GM19043 (cell line): ENCODE measurements at regions not wholly inside any gene's neighbourhood (a gene's known extent, or its start where the extent isn't known, plus 50 kb on each side); places are given as distances from the start of the nearest gene placed in this dataset.

Source experiments
- ATAC-seq: cut with Tn5 transposase; IDR thresholded peaks from one replicate; pipeline ENCODE4 v1.9.1; 2021; ENCODE audit warnings: low read depth; ENCODE audit not compliant: unreplicated experiment

DNA sequence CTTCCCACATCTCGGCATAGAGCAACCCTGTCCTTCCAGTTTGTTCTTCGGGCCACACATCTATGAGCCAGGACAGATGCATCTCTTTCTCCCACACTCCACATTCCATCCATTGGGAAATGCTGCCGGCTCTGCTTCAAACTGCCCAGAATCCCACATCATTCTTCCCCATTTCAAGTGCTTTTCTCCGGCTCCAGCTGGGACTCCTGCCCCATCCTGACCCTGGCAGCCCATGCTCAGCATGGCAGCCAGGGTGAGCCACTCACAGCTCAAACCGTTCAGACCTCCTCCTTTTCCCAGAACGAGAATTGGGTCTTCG lies 132.8 kb upstream of the SDK2 start:
- no peak for ATAC-seq

DNA sequence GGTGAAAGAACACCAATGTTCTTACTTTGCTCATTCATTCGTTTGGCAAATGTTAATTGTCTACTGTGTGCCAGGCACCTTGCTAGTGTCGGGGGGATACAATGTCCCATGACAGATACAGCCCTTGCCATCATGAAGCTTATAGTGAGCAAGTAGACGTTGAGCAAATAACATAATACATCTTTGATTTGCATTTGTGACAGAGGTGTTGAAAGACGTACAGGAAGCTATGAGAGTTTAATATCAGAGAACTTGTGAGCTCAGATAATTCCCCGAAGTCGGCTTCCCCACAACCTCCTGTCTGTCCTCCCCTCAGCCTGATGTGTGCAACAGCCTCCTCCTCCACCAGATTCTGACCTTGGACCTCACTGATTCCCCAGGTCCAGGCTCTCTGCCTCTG lies 138.0 kb upstream of the SDK2 start:
- no peak for ATAC-seq

DNA sequence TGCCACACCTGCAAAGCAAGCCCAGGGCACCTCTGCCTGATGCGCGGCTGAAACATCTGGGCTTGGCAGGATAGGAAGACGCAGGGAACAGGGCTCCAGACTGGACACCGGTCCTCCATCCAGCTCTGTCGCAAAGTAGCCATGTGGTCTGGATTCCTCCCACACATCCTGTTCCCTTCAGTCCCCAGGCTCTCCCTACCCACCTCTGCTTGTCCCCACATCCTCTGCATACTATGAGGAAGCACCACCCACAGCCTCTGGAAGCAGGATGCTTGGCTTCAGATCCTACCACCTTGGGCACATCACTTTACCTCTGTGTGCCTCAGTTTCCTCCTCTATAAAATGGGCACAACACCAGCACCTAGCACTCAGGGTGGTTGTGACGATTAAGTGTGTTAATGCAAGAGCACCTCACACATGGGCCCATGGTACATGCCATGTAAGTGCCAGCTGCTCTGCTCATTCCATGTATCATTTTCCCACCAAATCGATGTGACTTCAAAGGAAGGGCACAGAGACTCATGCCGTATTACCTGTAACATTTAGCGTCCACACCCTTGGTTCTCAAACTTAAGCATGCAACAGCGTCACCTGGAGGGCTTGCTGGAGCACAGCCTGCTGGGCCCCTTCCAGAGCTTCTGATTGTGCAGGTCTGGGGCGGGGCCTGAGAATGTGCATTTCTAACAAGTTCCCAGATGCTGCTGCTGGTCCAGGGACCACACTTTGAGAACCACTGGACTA lies 138.6 kb upstream of the SDK2 start:
- no peak for ATAC-seq

DNA sequence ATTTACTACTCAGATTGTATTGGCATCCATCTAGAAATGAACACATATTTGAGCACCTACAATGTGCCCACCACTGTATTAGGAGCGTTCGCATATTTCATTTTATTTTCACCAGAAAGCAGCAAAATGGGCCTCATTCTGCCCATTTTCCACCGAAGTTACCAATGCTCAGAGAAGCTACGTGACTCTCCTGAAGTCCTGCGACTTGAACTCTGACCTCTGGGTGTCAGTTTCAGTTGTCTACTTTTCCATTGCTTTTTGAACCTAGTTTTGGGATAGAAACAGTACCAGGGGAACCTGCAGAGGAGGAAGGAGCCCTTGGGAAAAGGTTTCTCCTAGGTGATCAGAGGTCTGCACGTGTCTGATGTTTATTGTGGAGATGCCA lies 139.1 kb upstream of the SDK2 start:
- ATAC-seq: no peak

DNA sequence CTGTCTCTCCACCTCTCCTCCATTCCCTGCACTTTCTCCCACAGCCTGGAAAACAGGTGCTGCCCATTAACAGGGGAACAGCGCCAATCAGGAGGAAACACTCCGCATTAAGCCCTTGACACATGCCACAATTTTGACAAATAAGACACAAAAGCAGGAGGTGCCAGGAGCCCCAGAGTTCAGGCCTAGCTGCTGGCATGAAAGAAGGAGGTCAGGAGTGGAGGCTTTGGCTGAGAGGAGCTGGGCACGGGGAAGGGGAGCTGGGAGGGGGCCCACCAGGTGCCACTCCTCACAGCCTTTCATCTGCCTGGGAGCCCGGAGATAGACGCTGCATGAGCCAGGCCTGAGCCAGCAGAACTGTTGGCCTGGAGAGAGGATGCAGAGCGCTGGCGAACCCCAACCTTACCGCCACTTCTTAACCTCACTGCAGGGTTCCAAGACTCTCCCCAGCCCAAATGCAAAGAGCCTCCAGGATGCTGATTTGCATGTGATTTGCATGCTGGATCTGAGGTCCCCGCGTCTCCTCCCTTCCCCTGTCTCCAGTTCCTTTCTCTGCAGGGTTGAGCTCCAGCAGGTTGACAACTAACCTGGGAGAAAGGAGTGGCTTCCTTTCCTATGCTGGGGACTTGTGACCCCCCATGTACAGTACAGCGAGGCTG lies 139.8 kb upstream of the SDK2 start:
- no peak for ATAC-seq

DNA sequence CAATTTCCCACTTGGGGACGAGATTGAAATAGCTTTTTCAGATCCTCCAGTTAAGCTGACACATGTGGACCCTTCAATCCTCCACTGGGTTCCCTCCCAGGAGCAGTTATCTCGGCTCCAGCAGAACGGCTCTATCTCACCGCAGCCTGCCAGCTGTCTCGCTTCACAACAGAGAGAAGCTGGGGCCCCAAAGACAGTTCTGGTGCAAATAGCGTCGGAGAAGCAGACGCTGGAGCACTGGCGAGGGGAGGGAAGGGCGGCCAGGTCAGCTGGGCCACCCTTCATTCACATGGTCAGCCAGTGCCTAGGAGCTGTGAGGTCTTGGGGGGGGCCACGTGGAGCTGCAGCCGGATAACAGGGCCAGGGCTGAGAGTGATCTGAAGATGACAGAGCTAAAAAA lies 141.3 kb upstream of the SDK2 start:
- no peak for ATAC-seq

DNA sequence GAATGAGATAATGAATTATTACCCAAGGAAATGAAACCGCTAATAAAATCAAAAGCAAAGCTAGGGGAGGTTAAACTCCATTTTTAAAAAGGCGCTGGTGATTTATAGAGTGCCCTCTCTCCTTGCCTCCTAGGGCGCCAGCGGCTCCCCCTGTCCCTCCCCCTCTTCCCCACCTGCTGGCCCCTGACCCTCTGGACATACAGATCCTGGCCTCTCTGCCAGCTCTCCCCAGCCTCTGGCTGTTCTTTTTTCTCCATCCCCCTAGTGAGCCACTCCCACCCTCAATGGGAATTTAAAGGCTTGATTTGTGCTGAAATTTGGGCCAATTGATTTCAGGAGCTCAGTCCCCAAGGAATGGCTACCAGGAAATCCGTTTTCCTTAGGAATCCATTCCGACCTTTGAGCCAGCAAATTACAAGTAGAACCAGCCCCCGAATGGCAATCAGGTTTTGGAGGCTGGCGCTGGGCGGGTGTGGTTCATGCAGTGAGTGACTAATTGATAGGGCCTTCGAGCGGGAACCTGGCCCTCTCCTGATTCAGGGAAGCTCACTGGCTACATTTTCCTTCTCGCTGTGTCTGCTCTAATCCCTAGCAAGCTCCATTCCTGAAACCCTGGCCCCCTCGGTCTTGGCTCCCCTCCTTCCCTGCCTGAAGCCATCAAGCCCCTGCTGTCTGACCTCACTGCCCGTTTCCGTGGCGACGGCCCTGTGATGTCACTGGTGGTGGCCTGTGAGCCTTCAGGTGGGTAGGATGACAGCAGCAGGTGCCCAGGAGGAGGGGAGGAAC lies 141.9 kb upstream of the SDK2 start:
- no peak for ATAC-seq

DNA sequence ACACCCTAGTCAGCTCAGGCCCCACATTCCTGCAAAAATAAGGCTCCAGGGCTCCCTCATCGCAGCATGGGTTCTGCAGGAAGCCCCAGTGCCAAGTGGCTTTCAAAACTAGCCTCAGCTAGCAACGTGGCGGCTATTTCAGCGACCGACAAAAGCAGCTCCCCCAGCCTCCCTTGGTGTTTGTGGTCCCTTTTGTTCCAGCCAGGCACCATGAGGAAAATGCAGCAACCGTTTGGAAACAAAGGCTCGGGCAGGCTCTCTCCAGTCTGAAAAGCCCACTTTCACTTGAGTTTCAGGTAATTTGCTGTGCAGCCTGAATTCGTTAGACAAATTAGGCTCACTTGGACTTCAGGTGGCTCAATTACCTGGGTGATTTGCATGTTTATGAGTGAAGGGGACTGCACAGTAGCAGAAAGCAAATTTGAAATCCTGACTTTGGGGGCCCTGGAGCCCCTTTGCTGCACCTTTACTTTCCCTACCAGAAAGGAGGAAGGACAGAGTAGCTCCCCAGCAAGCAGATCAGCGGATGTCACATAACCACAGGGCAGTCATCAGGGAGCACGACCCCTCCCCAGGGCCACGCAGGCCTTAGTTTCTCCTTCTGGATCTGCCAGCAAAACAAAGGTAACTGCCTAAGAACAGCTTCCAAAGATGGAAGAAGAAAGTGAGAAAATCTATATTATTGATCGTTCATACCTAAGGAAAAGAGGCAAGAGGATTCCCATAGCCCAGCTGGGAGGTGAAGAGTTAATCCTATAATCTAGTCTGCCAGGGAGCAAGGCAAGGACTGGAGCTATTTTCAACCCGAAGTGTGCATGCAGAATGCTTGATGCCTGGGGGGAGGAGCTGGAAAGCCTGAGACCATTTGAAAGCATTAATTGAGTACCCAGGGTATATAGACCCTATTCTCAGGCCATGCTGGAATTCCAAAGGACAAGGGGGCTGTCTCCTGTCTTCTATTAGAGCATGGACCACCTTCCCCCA lies 143.1 kb upstream of the SDK2 start:
- no peak for ATAC-seq

DNA sequence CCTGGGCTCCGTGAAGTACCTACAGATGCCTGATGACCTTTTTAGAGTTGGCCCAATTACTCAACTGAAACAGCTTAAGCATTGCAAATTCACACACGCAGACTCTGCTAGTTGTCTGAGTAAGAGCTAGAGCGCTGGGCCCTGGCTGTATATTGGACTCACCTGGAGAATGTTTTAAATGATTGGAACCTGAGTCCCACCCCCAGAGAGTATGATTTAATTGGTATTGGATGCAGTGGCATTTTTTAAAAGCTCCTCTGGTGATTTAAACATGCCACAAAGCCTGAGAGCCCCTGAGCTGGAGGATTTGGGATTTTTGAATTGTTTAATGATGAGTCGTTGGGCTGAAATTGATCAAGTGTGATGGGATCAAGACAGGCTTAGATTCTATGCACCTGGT lies 143.9 kb upstream of the SDK2 start:
- ATAC-seq: no peak

DNA sequence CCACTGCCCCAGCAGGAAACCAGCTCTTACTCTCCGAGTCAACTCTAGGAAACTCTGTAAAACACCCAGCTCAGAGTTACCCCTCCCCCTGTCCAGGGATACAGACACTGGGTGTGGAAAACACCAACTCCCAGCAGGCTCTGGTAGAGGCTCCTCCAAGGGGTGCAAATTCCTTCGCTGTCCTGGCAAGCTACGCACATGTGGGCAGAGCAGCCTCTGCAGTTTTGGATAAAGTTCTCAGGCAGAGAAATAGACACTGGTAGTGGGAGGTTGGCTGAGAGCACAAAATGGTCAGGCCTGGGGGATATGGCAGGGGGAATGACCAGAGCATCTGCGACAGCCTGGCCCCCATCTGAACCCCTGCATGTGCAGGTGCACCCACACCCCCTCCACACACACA lies 146.9 kb upstream of the SDK2 start:
- ATAC-seq: no peak

DNA sequence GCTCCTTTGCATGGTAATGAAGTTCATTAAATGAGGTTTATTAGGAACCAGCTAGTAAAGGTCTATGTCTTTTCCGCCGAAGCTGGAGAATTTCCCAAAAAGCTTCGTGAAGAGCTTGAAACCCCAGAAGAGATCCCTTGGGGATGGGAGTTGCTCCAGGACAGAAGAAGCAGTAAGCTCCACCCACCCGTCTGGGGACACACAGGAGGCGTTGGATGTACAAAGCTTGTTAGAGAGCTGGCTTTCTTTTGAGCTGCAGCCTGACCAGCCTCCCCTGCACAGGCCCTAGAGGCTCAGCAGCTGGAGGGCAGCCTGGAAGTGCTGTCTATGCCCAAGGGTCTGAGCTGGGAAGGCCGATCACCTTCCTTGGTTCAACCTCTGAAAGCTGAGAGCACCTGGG lies 147.4 kb upstream of the SDK2 start:
- ATAC-seq: no peak

DNA sequence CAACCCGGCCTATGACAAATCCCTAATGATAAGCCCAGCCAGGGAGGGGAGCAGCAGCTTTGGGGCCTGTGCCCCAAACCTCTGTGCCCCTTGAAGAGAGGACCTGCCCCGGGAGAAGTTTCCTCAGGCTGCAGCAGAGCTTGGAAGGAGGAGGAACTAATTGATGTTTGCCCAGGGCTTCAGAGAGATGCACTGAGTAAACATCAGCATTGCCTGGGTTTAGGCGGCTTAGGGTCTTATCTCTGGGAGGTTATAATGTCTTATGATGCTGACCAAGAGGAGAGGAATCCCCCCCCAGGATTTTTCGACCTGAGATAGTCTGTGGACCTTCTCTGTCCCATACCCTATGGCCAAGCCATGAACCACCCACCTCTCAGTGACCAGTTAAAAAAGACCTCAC lies 148.7 kb upstream of the SDK2 start:
- no peak for ATAC-seq

DNA sequence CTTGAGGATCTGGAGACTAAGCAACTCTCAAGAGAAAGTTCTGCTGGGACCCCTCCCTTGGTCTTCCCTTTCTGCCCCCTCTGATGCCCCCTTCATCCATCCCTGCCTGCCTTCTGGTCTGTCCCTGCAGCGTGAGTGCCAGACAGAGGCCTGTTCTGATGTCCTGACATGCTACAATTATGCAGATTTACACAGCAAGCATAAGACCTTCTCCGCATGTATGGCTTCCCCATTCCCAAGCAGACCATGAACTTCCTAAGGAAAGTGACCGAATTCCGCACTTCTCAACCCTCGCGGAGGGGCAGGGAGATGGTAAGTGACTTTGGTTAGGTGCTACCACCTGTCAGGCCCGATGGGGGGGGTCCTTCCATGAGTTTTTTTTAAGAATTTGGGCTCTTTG lies 150.1 kb upstream of the SDK2 start:
- no peak for ATAC-seq

DNA sequence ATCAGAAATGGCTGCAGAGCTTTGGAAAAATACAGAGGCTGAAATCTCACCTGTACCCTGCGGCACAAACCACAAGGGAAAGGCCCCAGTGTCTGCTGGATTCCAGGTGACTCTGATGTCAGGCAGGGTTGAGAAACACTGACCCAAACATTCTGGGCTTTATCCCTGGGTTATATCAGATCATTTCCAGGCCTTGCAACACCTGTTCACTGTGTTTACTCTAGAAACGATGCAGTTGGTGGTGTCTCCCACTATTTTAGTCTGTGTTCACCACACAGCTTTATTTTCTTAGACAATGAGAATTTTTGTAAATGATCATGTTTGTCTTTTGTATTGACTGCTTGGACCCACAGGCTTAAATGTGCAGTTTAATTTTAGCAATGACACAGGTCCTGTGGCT lies 151.5 kb upstream of the SDK2 start:
- ATAC-seq: no peak

DNA sequence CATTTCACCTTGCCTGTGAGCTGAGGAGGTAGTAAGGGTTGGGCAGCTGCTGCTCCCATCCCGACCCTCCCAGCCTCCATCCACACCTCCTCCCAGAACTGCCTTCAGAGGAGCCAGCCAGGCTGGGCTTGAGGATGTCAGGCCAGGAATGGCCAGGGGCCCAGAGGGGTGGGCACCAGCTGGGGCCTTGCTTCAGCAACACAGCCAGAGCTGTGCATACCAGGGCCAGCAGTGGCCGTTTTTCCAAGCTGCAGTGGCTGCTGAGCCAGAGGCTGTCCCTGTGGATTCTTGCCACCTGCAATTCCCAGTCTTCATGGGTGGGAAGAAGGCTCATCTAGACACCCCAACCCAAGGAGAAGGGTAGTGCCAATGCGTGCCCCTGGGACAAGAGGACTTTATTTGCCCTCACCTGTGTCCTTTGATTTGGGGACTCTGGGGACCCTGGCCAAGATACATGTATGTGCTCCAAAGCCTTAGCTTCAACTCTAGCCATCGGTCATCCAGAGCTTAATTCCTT lies 153.4 kb upstream of the SDK2 start:
- ATAC-seq: no peak

DNA sequence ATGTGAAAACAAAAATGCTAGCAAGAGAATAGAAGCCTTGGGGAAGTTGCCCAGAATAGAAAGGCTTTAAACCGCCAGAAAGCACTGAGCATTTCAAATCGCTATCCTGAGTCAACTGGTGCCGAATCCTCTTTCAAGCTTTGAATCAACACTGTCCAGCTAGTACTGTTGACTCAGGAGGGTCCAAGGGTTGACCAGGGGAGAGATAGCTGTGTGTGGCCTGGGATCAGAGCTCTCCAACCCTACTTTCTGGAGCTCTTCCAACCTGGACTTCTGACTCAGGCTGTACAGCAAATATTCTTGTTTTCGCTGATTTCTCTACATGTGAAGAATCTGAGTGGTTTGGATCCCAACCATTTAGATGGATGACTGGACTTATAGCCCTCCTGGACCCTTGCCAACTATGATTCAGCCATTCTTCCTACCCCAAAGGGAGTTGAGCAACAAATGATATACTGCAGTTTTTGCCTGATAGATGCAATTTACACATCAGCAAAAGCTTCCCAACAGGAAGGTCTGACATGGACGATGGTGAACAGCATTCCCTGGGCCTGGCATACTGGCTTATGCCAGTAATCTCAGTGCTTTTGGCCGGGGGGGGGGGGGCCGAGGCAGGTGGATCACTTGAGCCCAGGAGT lies 154.0 kb upstream of the SDK2 start:
- no peak for ATAC-seq

DNA sequence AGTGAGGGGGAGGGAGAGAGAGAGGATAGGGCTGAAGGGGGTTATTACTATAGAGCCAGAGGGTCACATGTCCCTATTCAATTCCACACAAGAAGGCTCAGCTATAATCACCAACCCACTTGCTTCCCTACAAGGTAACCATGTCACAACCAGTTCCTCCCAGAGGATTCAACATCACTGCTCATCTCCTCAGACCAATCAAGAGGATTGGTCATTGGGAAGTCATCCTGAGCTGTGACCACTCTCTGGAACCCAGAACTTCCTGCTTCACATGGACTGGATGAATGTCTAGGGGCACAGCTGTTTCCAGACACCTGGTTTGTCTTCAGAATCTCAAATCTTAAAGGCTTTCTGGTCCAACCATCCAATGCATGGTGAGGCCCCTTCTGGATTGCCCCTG lies 154.9 kb upstream of the SDK2 start:
- ATAC-seq: no peak

DNA sequence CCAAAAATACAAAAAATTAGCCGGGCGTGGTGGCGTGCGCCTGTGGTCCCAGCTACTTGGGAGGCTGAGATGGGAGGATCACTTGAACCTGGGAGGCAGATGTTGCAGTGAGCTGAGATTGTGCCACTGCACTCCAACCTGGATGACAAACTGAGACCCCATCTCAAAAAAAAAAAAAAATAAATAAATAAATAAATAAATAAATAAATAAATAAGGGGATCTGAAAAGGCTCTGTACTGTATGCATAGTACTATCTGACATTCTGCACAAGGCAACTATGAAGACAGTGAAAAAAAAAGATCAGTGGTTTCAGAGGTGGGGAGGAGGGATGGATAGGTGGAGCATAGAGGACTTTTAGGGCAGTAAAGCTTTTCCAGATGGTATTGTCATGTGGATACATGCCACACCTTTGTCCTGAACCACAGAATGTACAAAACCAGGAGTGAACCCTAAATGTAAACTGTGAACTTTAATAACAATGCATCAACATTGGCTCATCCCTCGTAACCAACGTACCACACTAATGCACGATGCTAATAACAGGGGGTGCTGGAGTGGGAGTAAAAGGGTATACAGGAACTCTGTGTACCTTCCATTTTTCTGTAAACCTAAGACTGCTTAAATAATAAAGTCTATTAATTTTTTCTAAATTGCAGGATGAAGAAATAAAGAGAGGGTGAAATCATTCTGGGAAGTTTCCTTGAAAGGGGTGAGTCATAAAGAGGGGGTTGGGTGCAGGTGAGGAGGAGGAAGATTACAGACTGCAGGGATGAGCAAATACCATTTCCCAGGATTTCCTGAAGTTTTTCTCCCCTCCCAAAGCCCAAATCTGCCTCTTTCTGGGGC lies 155.8 kb upstream of the SDK2 start:
- ATAC-seq: no peak

DNA sequence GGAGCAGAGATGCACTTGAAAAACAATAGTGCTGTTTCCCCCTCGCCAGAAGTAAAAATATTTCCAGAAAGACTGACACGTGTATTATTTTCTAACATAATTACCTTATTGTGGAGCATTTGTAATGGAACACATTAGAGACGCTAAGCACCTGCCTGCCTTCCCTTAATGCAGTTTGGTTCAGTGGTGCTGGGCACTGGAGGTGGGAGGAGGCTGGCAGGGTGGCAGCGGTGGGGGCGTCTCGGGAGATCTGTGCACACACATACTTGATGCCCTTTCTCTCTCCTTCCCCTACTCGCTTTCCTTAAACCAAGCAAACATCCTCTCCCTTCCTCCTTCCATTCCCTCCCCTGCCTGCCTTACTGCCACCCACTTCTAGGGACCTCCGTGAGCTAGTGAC lies 156.6 kb upstream of the SDK2 start:
- ATAC-seq: no peak
